Ammon's horn (tissue), 1 donor: ENCODE measurements at regions not wholly inside any gene's neighbourhood (a gene's known extent, or its start where the extent isn't known, plus 50 kb on each side); places are given as distances from the start of the nearest gene placed in this dataset.

Experiments
- DNase-seq: peaks from one replicate; pipeline ENCODE4 v3.0.0-alpha.2; 2016; ENCODE audit warnings: low spot score

- no peak for DNase-seq
These were observed 85.3 kb upstream of the BTBD3 start for GRCh38 chr20:11832397-11832796.

GRCh38 chr20:11832851-11833250 is 84.8 kb upstream of the BTBD3 start:
- DNase-seq = no peak

GRCh38 chr20:11833825-11834224 is 83.9 kb upstream of the BTBD3 start:
- DNase-seq = no peak

GRCh38 chr20:11838076-11838636 is 79.5 kb upstream of the BTBD3 start:
- no peak for DNase-seq

- DNase-seq = no peak
These were observed 75.7 kb upstream of the BTBD3 start for GRCh38 chr20:11841972-11842461.

GRCh38 chr20:11843289-11843688 is 74.4 kb upstream of the BTBD3 start:
- no peak for DNase-seq

- no peak for DNase-seq
These were observed 73.0 kb upstream of the BTBD3 start for GRCh38 chr20:11844691-11845090.

GRCh38 chr20:11845340-11845739 is 72.4 kb upstream of the BTBD3 start:
- DNase-seq = no peak

GRCh38 chr20:11846131-11846530 is 71.6 kb upstream of the BTBD3 start:
- no peak for DNase-seq

- DNase-seq = no peak
These were observed 69.9 kb upstream of the BTBD3 start for GRCh38 chr20:11847827-11848226.

GRCh38 chr20:11849270-11849915 is 68.3 kb upstream of the BTBD3 start:
- DNase-seq = no peak

GRCh38 chr20:11849976-11850670 is 67.6 kb upstream of the BTBD3 start:
- DNase-seq = no peak

GRCh38 chr20:11850901-11851300 is 66.8 kb upstream of the BTBD3 start:
- DNase-seq = no peak

- no peak for DNase-seq
These were observed 66.0 kb upstream of the BTBD3 start for GRCh38 chr20:11851646-11852045.

- no peak for DNase-seq
These were observed 65.5 kb upstream of the BTBD3 start for GRCh38 chr20:11852189-11852588.

- no peak for DNase-seq
These were observed 64.9 kb upstream of the BTBD3 start for GRCh38 chr20:11852811-11853210.

GRCh38 chr20:11853359-11853758 is 64.3 kb upstream of the BTBD3 start:
- no peak for DNase-seq

- no peak for DNase-seq
These were observed 56.2 kb upstream of the BTBD3 start for GRCh38 chr20:11861479-11861878.

GRCh38 chr20:11867291-11867919 is 50.3 kb upstream of the BTBD3 start:
- DNase-seq = no peak
